Right ventricle myocardium superior (tissue), 1 donor: ENCODE measurements at regions not wholly inside any gene's neighbourhood (a gene's known extent, or its start where the extent isn't known, plus 50 kb on each side); places are given as distances from the start of the nearest gene placed in this dataset.
"Not testable (repeated sequence)": the region's sequence is repeated elsewhere in the genome, so short reads cannot be mapped to it uniquely, and the experiment has no call there.

Experiments used
- ATAC-seq: fragments of 200-7000 bp; cut with Tn5 transposase; one replicate; pipeline ENCODE4 v1.9.1; 2020; ENCODE audit warnings: mild to moderate bottlenecking; ENCODE audit not compliant: poor library complexity
- DNase-seq: peaks from one replicate; pipeline ENCODE4 v3.0.0-alpha.2; 2020
- intact Hi-C: fragments of 100-400 bp; cut with DNase I; formaldehyde crosslinking; loops from one replicate; pipeline ENCODE4 v1.11.2; 2022
- donor health status: DM: no; HTN: yes; CAD: no; lungs with severe emphysema.

- ATAC-seq, result no peak
- no peak for DNase-seq
- intact Hi-C loops, result no loop called here
Observed at GRCh38 chr5:174505621-174506020, 218.8 kb upstream of the MSX2 start.

DNA sequence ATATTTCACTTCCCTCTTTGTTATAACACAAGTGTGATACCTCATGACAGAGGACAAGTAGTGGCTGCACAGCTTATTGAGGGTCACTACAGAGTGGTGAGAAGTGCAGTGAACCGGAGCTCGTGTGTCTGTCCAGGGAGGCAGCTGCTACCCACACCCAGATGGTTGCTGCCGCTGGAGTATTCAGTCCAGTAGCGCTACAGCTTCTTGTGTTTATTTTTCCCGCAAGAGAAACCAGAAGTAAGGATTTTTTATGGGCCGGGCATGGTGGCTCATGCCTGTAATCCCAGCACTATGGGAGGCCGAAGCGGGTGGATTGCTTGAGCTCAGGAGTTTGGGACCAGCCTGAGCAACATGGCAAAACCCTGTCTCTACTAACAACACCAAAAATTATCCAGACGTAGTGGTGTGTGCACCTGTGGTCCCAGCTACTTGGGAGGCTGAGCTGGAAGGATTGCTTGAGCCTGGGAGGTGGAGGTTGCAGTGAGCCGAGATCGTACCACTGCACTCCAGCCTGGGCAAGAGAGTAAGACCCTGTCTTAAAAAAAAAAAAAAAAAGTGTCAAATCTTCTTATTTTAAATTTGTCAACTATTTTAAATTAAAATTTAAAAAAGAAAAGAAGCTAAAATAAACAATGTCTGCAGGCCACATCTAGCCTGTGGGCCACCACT, 213.5 kb upstream of the MSX2 start:
- intact Hi-C loops, DNase-seq, ATAC-seq: not testable (repeated sequence)

GRCh38 chr5:174511714-174512253, 212.6 kb upstream of the MSX2 start:
- DNase-seq (no peak), ATAC-seq (no peak)
- intact Hi-C loops, result no loop called here

DNA sequence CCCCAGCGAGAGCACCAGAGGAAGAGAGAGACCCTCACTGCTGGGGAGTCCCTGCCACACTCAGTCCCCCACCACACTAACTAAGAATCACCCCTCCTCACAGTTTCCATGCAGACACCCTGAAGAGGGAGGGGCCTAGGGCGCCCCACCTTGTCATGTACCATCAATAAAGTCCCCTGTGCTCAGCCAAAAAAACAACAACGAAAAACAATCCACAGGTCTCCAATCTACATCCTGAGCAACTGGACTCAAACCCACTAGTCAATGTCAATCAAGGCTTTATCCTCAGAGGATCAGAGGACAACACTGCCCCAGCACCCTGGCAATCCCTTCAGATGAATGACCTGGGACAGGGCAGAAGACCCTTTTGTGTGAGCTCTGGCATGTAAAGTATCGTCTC, 210.1 kb upstream of the MSX2 start:
- DNase-seq (no peak), ATAC-seq (no peak)
- intact Hi-C loops, result no loop called here

DNA sequence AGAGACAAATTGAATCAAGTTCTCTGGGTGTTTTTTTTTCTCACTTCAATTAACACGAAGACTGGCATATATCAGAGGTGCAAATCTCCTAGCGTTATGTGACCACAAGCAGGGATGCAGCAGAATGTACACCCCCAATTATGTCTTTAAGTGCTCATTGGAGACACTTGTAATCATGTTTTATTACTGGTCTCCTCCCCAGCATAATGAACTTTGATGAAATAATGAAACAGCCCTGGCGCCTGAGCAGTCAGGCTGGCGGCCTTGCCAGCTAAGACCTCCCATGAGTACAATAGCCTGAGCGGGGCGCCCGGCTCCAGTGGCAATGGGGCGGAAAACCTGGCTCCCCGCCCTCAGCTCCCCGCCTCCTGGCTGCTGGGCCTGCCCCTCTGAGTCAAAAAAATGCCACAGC, 209.4 kb upstream of the MSX2 start:
- DNase-seq (no peak), ATAC-seq (no peak)
- intact Hi-C loops, result no loop called here

DNA sequence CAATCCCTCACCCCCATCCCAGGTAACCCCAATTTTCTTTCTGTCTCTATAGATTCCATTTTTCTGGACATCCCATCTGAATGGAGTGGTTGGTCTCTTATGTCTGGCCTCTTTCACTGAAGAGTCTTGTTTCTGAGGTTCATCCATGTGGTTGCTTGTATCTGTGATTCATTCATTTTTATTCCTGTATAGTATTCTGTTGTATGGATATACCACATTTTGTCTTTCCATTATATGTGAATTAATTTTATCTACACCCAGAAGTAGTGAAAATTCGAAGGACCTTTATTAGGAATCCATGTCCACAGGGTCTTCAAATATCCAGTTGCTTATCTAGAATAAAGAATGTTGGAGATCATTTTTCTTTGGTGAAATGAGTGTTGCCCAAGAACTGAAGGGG, 207.6 kb upstream of the MSX2 start:
- ATAC-seq (no peak), DNase-seq (no peak)
- intact Hi-C loops, result no loop called here

DNA sequence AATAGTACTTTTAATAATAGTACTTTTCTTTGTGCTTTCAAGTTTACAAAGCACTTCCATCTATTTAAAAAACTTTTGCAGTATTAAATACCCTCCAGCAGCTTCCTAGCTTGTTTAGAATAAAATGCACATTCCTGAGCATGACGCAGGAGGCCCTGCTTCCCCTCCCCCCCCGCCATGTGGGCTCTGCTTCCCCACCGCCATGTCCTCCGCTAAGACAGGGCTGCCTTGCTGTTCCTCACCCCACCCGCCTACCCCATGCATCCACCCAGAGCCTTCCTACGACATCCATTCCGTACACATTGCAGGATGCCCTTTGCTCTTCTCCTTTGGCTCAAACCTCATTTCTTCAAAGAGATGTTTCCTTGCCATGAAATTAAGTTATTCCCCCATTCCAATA, 205.9 kb upstream of the MSX2 start:
- no peak for DNase-seq
- intact Hi-C loops, result no loop called here

DNA sequence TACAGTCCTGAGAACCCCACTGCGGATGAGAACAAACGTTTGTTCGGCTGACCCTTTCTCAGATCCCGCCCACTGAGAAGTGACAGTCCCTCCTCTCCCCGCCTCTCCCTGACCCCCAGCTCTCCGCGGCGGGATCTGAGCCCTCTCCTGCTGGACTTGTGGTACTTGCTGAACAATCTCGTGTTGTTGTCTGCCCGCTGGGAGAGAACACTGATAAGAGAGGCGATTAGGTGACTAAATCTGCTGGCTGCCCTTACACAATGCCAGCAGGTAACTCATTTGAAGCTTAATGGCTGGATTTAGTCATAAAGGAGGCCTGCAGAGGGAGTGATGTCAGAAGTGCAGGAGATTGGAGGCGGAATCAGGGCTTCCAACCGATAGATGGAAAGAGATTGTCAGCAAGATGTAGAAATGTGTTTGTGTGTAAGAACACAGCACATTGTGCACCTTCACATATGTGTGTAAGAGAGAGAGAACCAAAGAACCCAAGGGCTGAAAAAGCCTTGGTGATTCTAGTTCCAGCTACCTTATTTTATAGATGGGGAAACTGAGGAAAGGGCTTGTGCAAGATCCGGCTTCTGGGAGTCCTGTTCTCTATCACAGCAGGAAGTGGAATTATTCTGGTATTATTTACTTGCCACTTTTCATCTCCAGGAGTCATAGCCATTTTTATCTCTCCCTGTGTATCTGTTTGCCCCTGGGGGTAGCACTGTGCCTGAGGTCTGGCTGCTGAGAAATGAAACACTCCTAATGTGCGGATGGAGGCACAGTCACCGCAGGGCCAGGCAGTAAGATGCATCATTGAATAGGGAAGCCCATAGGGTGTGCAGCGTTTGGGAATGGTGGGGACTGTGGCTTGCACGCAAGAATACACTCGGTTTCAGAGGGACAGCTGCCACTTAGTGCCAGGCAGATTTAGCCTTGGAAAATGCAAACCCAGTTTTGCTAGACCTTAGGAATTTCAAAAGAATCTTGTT, 203.7 kb upstream of the MSX2 start:
- intact Hi-C loops, result no loop called here
- DNase-seq (no peak), ATAC-seq (no peak)

More for the DNA sequence above, 205.9 kb upstream of the MSX2 start:
- ATAC-seq, result no peak

DNA sequence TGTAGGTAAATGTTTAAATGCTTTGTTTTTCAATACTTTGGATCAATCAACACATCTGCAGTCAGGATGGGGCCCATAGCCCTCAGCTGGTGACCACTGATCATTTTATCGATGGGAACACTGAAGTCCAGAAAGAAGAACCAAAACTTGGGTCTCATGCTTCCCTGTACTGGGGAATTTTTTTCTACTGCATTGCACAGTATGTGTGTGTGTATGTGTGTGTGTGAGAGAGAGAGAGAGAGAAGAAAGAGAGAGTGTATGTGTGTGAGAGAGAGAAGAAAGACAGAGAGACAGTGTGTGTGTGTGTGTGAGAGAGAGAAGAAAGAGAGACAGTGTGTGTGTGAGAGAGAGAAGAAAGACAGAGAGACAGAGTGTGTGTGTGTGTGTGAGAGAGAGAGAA, 202.9 kb upstream of the MSX2 start:
- DNase-seq, result no peak
- intact Hi-C loops, result no loop called here
- no peak for ATAC-seq

- intact Hi-C loops, result no loop called here
- DNase-seq (no peak), ATAC-seq (no peak)
Observed at GRCh38 chr5:174522480-174523260, 201.7 kb upstream of the MSX2 start.

DNA sequence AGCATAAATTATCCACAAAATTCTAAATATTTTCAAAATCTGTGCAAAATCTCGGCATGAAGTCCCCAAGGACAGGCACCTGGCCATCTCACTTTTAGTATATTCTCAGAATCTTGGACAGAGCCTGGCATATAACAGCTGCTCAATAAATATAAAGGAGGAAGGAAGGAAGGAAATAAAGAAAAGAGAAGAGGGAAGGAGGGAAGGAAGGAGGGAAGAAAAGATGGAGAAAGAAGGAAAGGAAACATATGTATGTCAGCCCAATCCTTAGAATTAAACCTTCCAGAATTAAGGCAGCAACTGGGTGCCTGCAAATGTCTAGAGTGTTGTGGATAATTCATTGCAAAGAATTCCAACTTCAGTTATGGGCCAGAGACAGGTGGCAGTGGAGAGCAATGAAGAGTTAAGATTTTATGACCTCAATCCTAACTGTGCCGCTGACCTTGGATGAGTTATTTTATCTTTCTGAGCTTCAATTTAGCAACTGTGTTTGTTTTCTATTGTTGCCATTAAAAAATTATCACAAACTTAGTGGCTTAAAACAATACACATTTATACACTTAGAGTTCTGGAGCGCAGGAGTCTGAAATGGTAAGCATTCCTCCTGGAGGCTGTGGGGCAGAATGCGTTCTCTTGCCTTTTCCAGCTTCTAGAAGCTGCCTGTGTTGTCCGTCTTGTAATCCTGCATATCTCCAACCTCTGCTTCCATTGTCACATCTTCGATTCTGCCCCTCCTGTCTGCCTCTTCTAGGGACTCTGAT, 200.9 kb upstream of the MSX2 start:
- ATAC-seq (no peak), DNase-seq (no peak)
- intact Hi-C loops, result no loop called here

DNA sequence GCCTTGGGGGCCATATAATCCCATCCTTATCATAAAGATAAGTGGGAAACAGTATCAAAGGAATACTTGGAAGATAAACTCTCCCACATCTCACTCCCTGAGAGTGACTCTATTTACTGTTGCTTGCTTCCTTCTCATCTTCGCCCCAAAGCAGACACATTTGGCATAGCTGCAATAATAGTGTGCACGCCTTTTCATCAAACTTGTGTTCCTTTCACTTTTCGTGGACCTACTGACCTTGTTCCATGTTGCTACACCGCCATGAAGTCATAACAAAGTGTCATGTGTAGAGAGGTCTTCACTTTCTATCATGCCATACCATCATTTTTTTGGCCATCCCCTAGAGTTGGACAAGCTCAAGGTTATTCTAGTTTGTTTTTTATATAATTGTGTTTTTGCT, 200.0 kb upstream of the MSX2 start:
- intact Hi-C loops, result no loop called here
- ATAC-seq, result no peak
- DNase-seq, result no peak

DNA sequence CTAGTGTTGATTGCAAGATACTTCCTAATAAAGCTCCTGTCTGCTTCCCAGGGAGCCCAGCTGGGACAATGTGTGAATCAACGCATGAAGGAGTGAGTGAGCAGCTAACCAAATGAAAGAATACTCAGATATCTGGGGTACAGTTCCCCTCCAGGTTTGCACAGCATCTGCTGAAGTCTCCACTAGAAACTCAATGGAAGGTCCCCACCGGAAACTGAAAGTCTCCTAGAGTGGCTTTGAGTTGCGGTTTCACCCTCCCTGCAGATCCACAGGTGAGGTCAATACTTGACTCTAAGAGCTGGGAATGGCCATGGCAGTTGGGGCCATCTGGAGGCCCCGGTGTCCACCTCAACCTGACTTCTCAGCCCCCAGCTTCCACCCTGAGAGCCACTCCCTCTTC, 198.2 kb upstream of the MSX2 start:
- no peak for ATAC-seq
- intact Hi-C loops, result no loop called here
- no peak for DNase-seq

GRCh38 chr5:174527916-174528540, 196.4 kb upstream of the MSX2 start:
- intact Hi-C loops, result no loop called here
- DNase-seq, result no peak
- ATAC-seq, result no peak

GRCh38 chr5:174528821-174529544, 195.4 kb upstream of the MSX2 start:
- intact Hi-C loops, result no loop called here
- no peak for ATAC-seq
- DNase-seq, result no peak

GRCh38 chr5:174529925-174530681, 194.3 kb upstream of the MSX2 start:
- ATAC-seq, result no peak
- DNase-seq, result no peak
- intact Hi-C loops, result no loop called here

GRCh38 chr5:174531782-174532191, 192.6 kb upstream of the MSX2 start:
- no peak for ATAC-seq
- intact Hi-C loops, result no loop called here

More at GRCh38 chr5:174531782-174532191, 192.6 kb upstream of the MSX2 start:
- DNase-seq, result no peak
